HG03457 (cell line): ENCODE measurements at regions not wholly inside any gene's neighbourhood (a gene's known extent, or its start where the extent isn't known, plus 50 kb on each side); places are given as distances from the start of the nearest gene placed in this dataset.

Experiments
- ATAC-seq: cut with Tn5 transposase; IDR thresholded peaks from one replicate; pipeline ENCODE4 v1.9.1; 2021; ENCODE audit warnings: moderate number of reproducible peaks; ENCODE audit not compliant: unreplicated experiment

DNA sequence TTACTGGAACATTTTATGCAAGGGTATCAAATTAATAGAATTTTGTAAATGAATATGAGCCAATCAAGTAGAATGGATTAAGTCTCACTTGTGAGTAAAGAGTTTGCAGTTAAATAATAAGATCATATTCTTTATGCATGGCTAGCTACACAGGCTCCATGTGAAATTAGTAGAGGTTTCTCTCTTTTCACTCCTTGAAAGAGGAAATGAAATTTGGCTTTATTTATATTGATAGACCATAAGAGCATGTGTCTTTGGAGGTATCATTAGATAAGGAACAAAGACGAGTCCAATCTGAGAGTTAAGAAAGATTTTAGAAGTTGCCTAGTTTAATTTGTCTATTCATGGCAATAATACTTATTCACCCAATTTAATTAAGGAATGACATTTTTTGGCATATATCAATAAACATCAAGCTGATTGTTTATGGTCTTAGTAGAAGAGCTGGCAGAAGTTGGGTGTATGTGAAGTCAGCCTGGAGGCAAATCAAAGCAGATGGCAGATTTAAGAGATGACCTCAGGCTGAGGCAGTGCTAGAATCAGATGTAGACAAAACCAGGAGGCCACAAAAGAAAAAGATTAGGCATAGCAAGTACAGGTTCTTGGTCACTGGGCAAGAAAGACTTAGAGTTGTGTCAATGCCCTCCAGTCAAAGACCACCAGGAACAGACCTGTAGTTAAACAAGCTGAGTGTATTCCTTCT lies 406.5 kb upstream of the ARHGEF26 start:
- no peak for ATAC-seq

DNA sequence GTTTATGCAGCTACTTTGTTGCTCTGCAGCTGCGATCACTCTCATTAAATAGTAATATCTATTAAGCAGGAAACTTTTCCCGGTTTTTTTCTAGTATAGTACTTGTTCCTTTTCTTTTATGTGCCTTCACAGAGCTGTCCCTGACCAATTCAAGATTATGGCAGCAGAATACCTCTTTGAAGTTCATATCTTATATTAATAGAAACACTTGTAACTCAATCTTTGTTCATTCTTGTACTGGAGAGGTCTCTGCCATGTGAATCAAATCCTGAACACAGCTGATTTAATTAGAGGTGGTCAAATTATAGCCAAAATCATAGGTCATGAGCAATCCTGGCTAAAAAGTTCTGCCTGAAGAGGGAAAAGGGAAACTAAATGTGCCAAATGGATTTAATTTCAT lies 399.0 kb upstream of the ARHGEF26 start:
- ATAC-seq = no peak

DNA sequence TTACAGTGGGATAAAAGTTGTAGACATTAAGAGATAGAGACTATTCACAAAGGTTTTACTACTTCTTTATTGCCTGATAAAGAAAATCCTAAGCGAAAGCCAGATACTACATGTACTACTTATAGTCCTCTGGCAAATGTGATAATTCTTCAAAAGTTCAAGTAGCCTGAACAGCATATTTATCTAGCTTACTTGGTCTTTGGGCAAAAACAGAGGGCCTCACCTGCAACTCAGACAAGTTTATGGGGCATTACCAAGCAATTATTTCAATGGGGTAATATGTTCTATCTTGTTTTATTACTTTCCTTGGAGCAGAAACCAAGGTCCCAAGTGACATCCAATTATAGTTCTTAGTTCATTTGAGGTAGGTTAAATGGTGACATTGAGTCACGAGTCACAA lies 390.1 kb upstream of the ARHGEF26 start:
- ATAC-seq = no peak

DNA sequence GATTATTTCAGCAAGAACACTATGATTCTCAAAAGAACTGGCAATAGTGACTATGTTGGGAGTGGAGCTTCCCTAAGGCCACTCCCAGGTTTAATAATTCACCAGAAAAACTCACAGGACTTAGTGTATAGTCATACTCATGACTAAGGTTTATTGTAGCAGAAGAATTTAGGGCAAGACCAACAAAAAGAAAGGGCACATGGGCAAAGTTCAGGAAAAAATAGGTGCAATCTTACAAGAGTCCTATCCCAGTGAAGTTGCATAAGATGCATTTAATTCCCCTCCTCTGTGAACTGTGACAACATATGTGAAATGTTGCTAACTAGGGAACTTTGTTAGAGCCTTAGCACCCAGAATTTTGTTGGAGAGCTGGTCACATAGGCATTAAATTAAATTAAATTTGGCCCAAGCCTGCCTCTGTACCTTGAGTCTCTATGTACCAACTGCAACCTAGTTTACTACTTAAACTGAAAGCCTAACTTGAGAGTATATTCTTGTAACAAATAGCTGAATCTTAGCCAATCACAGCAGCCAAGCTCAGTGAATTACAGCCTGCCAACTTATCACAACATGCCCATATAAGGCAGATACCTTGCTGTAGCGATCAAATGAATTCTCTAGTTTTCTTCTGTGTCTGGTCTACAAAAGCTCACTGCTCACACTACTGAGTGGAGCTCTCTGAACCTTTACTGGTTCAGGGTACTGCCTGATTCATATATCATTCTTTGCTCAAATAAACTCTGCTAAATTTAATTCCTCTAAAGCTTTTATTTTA lies 386.2 kb upstream of the ARHGEF26 start:
- no peak for ATAC-seq

DNA sequence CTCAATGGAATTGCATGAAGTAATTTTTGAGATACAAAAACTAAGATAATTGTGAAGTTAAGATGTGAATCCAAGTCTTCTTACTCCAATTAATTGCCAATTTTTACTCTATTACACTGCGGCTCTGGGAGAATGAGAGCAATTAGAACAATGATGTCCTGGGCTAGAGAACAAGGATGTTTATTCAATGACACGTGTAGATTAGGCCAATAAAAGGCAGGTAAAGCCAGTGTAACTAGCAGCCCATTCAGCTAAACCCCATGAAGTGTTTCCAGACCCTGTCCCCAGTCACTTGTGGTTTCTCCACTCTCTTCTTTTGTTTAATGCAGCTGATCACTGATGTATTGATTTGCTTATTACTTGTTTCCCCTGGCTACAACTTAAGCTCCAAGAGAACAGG lies 381.1 kb upstream of the ARHGEF26 start:
- no peak for ATAC-seq

DNA sequence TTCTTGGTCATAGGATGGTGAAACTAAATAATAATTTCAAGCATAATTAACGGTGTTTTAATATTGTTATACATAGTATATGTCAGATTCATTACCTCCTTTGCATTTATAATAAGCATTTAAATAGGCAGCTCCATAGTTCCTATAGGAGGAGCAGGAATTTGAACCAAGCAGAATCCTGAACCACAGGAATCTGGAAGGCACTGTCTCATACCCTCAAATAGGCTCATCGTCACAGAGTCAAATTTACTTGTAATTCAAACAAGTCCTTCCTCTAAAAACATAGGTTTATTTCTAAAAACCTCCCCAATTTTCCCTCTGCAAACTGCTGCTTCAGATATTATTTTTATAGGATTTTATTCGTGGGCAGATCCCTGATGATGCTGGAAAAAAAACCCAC lies 376.3 kb upstream of the ARHGEF26 start:
- ATAC-seq = no peak

DNA sequence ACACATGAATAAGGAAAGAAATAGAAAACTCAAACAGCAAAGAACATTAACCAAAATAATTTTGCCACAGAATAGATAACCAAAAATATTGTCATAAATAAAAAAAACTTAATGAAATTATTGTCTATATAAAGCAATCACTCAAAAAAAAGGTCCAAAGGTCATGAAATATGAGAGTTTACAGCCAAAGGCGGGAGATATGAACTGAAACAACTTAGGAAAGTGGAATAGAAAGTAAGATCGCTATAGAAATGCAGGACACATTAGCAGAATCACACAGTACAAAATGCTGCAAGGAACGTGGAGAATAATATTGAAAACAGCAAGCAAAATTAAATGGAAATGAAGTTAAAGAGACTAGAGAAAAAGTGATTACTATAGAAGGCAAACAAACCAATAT lies 375.0 kb upstream of the ARHGEF26 start:
- ATAC-seq = no peak

DNA sequence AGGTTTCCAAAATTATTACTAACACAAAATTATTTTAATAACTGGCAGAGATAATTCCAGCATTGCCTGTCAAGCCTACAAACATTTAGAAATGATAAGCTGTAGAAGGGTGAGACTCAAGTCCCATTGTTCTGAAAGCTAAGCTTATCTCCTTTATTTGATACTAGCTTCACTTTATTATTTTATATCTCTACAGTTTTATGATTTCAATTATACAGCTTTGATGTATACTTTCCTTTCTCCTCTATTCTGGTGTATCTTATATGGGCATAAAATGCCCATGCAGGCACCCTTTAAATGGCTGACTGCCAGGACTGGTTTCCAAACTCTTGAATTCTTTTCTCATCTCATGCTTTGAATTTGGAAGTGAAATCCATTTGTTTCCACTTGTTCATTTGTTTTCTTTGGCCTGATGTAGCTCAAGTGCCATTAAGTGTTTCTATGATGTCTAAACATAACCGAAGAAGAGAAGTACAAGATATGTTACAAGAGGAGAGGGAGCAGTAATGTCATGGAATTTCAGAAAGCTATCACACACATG lies 372.1 kb upstream of the ARHGEF26 start:
- ATAC-seq = no peak

DNA sequence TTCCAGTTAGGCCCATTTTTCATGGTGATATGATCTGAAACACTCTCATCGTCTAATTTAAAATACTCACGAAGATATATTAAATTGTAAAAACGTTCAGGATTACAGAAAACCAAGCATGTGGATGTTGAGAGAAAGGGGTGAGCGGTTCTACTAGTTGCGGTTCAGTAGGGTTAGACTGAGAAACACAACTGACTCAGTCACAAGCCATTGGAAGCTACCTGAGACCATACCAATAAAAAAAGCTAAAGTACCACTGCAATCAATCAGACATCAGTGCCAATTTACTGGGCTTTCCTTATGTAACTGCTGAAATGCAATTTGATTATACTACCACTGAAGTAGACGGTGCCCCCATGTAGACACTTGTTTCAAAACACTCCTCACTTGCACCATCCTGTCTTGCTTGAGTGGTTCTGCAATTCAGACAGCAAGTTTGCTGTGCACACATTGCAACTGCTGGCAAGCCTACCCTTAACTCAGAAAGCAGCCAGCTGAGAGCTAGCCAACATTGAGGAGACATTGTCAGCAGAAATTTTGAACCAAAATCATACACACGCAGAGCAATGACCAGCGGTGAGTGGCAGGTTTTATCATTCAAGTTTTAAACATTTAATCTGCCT lies 368.7 kb upstream of the ARHGEF26 start:
- no peak for ATAC-seq

DNA sequence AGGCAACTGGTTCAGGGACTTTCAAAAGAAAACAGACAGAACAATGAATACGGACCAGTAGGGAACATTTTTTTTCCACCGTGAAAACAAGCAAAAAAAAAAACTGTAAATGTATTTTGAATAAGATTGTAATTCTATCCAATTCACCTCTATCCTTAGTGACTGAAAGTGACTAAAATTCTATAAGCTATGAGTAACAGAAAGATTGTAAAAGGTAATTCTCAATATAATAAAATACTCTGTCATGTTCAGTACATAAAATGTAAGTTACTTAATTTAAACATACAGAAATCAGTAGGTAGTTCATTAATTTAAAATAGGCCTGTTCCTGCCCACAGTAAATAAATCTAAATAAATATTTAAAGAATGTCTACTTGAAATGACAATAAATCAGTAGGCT lies 368.2 kb upstream of the ARHGEF26 start:
- no peak for ATAC-seq

DNA sequence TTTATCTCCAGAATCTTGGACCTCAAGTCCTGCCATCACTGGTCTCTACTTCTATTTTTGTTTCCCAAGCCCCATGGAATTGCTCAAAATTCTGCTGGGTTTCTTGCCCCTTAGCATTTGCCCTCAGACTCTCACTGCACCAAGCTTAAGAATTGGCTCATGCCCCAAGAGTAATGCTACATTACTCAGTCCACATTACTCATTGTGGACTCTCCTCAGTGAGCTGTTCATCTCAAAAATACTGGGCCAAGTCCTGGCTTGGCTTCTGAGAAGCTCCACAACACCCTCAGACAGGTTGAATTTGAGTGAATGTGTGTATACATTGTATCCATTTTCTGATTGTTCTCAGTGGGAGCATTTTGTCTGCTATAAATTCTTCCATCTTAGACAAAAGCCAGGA lies 364.4 kb upstream of the ARHGEF26 start:
- no peak for ATAC-seq

DNA sequence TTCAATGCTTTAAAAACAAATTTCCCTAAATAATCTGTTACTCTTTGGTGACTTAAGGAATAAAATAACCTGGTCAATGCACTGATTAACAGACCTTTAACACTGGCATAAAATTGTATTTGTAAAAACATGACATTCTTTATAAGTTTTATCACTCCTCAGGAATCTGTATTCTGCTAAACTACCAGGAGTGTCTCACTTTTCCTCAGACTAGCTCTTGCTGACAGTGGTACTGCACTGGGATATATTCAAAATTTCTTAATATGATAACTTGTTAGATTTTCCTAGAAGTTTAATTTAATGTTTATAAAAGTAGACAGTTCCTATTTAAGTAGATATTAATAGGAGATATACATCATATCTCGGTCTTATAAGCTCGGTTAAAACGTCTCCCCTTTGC lies 363.4 kb upstream of the ARHGEF26 start:
- ATAC-seq = no peak

DNA sequence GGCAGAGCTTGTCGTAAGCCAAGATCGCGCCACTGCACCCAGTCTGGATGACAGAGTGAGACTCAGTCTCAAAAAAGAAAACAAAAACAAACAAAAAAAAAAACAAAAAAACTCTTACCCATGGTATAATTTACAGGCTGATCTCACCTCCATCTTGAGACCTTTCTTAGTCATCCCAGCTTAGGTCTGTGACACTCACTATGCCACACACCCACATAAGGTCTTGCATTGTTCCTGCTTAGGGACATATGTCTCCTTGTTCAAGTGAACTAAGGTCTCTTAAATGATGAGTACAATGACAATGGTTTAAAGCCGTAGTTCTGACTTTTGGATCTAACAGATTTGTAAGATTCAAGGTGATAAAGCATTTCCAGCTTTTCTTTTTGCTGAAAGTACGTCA lies 360.2 kb upstream of the ARHGEF26 start:
- no peak for ATAC-seq

DNA sequence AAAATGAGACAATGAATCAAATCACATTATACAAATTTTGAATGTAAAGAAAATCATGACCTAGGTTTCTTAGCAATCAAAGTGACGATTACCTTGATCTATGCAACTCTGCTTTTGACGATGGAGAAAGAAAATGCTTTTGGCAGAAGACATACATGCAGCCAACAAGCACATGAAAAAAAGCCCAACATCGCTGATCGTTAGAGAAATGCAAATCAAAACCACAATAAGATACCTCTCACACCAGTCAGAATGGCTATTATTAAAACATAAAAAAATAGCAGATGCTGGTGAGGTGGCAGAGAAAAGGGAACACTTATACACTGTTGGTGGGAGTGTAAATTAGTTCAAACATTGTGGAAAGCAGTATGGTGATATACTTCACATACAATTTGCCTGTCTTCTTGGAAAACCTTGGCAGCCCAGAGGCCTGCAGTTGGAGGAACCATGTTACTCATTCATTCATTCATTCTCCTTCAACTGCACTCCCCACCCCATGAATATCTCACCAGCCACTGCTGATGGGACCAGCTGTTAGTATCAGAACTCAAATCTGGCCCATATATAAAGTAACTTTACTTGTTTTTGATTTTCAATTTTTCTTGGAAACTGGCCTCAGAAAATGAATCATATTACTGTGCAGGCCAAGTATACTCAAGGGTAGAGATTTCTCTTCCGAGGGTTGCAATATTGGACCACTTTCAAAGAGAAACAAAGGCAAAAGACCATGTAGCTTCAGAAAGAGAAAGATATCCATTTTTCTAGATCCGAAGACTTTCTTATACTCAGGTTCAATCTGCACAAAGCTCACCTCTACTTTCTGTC lies 358.6 kb upstream of the ARHGEF26 start:
- ATAC-seq = no peak

DNA sequence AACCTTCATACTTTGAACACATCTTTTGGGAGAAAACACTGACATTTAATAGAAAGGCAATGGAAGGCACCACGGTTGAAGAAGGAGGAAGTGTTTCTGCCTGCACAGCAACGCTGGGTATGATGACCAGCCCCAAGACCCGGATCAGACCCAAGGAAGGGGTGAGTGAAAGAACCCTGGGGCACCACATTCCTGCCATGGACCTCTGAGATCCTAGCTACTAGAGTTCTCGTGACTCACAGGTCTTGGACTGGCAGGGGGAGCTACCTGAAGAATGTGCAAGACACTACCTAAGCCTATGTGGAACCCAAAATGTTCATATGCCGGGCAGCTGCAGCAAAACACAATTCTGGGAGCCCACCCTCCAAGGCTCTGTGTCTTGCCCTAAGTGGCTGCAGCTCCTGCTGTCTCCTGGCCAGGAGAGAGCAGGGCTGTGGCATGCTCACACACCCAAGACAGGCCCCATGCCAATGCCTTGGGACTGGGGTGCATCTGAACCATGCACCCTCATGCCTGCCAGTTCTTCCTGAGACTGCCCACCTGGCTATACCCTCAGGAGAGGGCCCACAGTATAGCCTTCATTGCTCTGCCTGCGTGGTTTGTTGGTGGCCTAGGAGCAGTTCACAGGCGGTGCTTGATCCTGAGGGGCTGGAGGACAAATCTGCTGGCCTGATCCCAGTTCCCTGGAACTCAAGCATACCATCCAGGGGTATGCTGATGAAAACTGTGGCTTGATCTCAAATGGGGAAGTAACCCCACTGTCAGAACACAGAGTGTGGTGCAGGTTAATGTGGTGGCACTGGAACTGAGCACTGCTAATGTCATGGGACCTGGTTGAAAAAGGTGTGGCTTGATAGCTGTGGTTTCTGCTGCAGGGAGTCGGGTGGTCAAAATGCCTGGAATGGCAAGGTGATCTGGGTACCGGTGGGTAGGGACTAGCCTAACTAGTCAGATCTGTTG lies 353.3 kb upstream of the ARHGEF26 start:
- ATAC-seq = no peak

DNA sequence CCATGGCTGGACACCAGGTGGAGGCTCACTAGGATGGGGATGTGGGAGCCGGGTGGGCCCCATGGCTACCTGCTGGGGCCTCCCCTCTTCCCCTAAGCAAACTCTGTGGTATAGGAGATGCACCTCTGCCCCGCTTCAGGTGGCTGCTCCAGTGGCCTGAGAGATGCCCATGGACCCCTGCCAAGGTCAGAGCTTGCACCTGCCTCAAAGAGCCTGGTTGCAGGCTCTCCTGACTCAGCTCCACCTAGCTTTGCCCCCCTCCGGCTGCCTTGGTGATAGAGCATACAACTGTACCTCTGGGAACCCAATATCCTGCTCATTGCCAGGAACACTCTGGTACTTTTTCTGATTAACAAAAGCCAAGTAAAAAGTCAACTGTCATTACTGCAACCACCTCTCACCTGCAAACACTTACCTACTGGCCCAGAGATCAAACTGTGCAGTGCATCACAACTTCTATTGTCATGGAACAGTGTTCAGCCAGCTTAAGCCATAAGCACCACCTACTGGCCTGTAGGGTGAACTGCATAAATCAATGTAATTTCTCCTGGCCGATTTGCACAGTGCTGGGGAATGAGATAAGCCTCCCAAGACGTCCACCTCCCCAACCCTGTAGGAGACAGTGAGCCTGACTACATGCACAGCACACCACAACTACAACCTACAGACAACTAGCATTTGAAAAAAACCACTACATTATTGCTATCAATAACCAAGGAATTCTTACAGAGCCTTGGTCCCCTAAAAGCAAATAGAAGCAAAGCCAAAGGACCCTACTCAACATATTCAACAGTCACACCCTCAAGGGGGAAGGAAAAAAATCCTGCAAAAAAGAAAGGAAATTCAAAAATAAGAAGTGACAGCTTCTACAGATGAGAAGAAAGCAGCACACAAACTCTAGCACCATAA lies 352.4 kb upstream of the ARHGEF26 start:
- ATAC-seq = peak; percentile 97

DNA sequence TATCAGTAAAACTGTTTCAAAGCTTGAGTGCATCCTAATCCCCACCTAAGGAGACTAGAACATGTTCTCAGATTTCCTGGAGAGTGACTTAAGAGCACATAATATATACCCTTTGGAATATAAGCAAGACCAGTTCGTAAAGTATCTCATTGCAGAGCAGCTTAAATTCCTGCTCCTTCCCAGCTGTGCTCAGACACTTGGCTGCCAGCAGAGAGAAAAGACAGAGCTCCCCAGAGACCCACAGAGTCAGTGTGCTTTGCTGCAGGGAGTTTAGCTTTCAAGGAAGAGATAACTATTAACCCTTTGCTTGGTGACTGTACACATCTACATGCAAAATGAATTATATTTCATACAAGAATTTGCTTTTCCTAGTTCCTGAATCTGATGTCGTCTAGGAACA lies 338.1 kb upstream of the ARHGEF26 start:
- no peak for ATAC-seq

DNA sequence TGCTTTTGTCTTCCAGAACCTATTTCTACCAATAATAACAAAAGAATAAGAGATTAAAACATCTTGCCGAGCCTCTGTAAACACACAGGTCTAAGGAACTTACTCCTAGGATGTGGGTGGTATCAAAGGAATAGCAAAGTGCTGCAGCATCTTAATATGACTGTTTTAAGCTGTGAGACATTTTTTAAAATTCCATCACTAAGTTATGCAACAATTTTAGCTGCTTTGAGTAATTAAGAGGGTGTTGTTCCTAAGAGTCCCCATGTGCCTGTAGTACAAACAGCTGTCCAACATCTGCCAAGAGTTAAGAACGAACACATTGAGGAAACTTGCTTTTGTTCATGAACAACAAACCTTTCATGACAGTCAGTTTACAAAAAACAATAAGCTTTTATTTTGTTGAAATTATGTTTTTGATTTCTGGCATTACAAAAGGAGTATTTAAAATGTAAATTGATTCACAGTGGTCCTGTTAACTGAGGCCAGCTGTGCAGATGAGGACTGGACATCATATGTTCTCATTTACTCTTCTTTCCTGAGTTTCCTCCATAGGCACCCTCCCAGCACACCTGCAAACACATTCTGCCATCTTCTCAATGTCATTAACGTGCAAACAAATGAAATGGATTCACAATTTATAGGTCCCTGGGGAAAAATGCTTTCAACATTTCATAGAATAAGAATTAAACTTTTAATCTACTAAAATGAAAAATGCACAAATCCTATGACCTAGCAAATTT lies 337.3 kb upstream of the ARHGEF26 start:
- ATAC-seq = no peak
